HuH-7.5 (cell line): ENCODE measurements at regions not wholly inside any gene's neighbourhood (a gene's known extent, or its start where the extent isn't known, plus 50 kb on each side); places are given as distances from the start of the nearest gene placed in this dataset.
"Not testable (repeated sequence)": the region's sequence is repeated elsewhere in the genome, so short reads cannot be mapped to it uniquely, and the experiment has no call there.

Experiments used
- DNase-seq: peaks from one replicate; pipeline ENCODE4 v3.0.0; 2011; ENCODE audit warnings: low spot score

DNA sequence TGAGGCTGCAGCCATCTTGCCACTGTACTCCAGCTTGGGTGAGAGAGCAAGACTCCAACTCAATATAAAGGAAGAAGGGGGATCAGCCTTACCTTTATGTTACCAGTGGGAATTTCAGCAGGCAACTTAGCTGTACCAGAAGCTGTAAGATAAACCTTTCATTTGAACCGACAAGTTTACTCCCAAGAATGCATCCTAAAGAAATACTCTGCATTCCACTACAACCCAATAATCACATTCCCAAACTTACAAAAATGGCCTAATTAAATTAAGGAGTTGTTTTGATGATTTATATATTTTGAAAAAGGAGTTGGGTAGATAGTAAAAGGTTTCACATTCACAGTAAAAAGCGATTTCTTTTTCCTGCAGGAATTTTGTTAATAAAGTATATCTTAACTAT lies 241.4 kb downstream of the TTC8 start:
- DNase-seq: no peak

GRCh38 chr14:89067293-89067972 lies 243.0 kb downstream of the TTC8 start:
- no peak for DNase-seq

GRCh38 chr14:89078021-89078795 lies 253.8 kb downstream of the TTC8 start:
- DNase-seq: no peak

- DNase-seq: no peak
Observed at GRCh38 chr14:89085231-89085731, 260.8 kb downstream of the TTC8 start.

DNA sequence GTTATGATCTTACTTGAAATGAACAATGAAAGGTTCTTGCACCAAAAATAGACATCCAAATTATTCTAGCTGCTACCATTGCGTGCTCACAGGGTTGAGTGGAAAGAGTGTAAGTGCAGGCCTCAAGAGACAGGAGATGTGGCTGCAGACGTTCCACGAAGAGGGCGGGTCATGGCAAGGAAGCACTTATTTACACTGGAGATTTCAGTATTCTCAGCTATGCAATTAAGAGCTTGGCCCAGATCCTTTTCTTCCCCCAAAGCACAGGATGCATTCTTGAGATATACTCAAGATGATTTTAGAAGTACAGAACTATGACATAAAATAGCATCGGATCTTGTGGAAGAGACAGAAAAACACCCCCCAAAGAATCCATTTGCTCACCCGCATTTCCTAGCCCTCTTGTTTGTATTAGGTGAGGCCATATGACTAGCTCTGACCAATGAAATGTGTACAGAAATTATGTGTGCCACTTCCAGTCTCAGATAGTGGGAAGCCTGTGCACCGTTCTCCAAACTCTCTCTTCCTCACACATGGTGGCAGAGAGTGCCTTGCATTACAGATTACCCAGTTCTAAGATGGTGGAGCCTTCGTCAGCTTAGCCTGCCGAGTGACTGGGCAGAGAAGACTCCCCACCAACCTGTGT lies 261.4 kb downstream of the TTC8 start:
- no peak for DNase-seq

DNA sequence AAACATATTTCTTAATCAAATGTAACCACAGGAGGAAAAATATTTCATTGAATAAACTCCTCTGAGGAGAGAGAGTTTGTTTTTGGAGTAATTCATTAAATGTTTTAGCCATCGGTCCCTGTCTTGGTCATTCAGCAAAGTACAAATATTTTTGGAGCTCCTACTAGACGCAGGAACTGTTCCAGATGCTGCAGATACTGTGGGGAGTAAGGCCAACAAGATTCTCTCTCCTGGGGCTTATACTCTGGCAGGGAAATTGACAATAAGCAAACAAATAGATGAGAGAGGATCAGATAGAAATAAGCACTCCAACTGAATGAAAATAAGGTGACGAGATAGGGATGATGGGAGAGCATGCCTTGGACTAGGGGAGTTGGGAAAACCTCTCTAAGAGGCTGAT lies 264.1 kb downstream of the TTC8 start:
- DNase-seq: no peak

DNA sequence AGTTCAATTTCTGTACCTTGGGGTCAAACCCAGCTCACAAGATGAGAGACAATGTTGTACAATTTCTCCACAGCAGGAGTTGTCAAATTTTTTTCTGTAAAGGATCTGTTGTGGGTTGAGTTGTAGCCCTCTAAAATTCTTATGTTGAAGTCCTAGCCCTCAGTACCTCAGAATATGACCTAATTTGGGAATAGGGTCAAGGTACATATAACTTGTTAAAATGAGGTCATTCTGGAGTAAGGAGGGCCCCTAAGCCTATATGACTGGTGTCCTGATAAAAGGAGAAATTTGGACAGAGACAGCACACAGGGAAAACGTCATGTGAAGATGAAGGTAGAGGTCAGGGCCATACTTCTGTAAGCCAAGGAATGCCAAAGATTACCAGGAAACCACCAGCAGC lies 264.9 kb downstream of the TTC8 start:
- no peak for DNase-seq

DNA sequence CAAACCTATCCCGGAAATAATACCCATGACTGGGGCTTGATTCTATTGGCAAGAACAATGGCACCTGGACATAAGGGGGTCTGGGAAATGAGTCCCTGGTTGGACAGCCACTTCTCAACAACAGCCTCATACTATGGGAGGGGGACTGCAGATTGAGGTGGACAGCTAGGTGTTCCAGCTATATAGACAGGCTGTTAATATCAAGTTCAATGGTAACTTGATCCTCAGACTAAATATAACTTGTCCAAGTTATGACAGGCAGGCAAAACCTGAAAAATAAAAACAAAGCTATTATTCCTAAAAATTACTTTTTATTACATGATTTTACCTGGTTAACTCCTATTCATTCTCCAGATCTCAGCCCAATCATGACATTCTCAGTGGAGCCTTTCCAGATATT lies 267.3 kb downstream of the TTC8 start:
- no peak for DNase-seq

GRCh38 chr14:89093083-89093730 lies 268.8 kb downstream of the TTC8 start:
- DNase-seq: no peak

DNA sequence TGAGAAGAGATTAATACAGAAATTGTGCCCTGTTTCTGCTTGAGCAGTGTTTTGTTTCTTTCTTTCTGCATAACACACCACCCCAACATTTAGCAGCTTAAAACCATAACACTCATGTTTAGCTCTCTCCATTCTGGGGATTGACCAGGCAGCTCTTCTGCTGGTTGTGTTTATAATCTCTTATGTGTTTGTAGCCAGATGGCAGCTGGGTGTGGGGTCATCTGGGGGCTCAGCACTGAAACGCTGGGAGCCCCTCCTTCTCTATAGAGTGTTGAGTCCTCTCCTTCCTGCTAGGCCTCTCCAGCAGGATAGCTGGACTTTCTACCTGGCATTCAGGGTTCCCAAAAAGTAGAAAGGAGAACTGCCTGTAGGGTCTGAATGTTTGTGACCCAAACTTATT lies 270.6 kb downstream of the TTC8 start:
- DNase-seq: no peak

GRCh38 chr14:89096946-89097345 lies 272.5 kb downstream of the TTC8 start:
- DNase-seq: no peak

DNA sequence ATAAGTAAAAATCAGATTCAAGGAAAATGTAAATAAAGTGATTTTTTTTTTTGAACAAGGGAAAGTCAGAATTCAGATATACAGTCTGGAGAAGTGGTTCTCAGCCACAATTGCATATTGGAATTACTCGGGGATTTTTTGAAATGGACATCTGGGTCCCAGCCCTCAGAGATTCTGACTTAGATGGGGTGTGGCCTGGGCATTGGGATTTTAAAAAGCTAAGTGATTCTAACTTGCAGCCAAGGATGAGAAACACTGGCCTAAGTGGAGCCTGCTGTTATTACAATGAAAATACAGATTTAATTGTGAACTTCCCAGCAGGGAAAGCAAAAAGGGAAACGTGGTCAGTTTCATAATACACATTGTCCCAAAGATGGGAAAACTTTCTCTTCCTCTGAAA lies 273.8 kb downstream of the TTC8 start:
- no peak for DNase-seq

DNA sequence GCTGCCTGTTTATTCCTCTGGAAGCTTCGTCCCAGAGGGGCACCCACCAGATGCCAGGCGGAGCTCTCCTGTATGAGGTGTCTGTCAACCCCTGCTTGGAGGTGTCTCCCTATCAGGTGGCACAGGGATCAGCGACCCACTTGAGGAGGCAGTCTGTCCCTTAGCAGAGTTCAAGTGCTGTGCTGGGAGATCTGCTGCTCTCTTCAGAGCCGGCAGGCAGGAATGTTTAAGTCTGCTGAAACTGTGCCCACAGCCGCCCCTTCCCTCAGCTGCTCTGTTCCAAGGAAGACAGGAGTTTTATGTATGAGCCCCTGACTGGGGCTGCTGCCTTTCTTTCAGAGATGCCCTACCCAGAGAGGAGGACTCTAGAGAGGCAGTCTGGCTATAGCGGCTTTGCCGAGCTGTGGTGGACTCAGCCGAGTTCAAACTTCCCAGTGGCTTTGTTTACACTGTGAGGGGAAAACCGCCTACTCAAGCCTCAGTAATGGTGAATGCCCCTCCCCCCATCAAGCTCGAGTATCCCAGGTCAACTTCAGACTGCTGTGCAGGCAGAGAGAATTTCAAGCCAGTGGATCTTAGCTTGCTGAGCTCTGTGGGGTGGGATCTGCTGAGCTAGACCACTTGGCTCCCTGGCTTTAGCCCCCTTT lies 279.8 kb downstream of the TTC8 start:
- DNase-seq: not testable (repeated sequence)

DNA sequence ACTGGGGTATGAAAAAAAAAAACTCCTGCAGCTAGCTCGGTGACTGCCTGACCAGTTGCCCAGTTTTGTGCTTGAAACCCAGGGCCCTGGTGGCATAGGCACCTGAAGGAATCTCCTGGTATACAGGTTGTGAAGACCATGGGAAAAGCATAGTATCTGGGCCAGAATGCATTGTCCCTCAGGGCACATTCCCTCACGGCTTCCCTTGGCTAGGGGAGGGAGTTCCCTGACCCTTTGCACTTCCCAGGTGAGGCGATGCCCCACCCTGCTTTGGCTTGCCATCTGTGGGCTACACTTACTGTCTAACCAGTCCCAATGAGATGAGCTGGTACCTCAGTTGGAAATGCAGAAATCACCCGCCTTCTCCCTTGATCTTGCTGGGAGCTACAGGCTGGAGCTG lies 280.4 kb downstream of the TTC8 start:
- DNase-seq: not testable (repeated sequence)
